ENCODE measurements at regions not wholly inside any gene's neighbourhood (a gene's known extent, or its start where the extent isn't known, plus 50 kb on each side); places are given as distances from the start of the nearest gene placed in this dataset.

DNA sequence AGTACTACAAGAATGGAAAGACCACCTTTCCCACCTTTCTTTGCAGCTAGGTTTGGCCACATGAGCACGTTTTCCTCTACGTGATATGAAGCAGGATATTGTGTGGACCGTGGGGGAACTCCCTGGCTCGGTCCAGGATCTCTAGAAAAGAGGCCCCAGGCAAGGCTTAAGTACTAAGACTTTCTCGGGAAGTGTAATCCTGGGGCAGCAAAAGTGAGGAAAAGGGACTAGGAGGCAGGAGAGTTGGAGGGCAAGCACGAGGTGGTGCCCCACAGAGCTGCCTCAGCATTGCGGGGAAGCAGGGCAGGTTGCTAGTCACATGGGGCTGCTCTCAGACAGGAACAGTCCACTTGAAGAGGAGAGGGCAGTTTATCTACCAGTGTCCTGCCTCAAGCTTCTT lies 235.1 kb downstream of the GADD45G start:
- CTCF ChIA-PET = no interaction called here
- H3K27ac ChIP-seq (ENCODE audit: low read depth, low read length) = no peak overlapping the region
- no peak overlapping the region for H3K4me3 ChIP-seq (ENCODE audit: low read depth, low read length)
- TF ChIP-seq, protein P1, sequence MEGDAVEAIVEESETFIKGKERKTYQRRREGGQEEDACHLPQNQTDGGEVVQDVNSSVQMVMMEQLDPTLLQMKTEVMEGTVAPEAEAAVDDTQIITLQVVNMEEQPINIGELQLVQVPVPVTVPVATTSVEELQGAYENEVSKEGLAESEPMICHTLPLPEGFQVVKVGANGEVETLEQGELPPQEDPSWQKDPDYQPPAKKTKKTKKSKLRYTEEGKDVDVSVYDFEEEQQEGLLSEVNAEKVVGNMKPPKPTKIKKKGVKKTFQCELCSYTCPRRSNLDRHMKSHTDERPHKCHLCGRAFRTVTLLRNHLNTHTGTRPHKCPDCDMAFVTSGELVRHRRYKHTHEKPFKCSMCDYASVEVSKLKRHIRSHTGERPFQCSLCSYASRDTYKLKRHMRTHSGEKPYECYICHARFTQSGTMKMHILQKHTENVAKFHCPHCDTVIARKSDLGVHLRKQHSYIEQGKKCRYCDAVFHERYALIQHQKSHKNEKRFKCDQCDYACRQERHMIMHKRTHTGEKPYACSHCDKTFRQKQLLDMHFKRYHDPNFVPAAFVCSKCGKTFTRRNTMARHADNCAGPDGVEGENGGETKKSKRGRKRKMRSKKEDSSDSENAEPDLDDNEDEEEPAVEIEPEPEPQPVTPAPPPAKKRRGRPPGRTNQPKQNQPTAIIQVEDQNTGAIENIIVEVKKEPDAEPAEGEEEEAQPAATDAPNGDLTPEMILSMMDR (IDR thresholded peaks at IDR 0.05; ENCODE audit: low read depth, low read length) = no peak
- peaks cover 3% of the 10 kb centered on the region for H3K27me3 ChIP-seq (ENCODE audit: control insufficient read depth, insufficient read depth, low read length)
- no peak for DNase-seq (ENCODE audit: low read depth, low spot score)
- H3K9me3 ChIP-seq (ENCODE audit: control insufficient read depth, insufficient read depth, low read length) = no peaks in the 10 kb centered on the region
- POLR2A ChIA-PET = no interaction called here

DNA sequence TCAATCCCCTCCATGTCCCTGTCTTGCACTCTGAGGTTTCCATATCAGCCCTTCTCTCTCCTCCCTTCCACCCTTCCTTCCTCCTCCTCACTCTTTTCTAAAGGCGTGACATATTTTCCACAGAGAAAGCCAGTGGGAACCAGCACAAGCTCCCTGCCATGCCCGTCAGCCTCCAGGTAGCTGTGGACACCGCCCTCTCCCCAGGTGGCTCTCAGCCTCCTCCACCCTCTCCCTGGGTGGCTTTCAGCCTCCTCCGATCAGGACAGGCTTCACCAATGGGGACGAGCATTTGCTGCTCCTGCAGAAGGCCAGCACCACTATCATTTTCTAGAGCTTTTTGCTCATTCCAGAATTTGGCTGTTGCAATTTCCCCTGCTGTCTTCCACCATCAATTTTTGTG lies 236.6 kb downstream of the GADD45G start:
- no peaks in the 10 kb centered on the region for H3K9me3 ChIP-seq (ENCODE audit: control insufficient read depth, insufficient read depth, low read length)
- H3K4me3 ChIP-seq (ENCODE audit: low read depth, low read length) = no peak overlapping the region
- CTCF ChIA-PET = no interaction called here
- POLR2A ChIA-PET = no interaction called here
- H3K27me3 ChIP-seq (ENCODE audit: control insufficient read depth, insufficient read depth, low read length) = peaks cover 3% of the 10 kb centered on the region
- TF ChIP-seq, protein P1 (IDR thresholded peaks at IDR 0.05; ENCODE audit: low read depth, low read length) = no peak
- H3K27ac ChIP-seq (ENCODE audit: low read depth, low read length) = no peak overlapping the region
- no peak for DNase-seq (ENCODE audit: low read depth, low spot score)

DNA sequence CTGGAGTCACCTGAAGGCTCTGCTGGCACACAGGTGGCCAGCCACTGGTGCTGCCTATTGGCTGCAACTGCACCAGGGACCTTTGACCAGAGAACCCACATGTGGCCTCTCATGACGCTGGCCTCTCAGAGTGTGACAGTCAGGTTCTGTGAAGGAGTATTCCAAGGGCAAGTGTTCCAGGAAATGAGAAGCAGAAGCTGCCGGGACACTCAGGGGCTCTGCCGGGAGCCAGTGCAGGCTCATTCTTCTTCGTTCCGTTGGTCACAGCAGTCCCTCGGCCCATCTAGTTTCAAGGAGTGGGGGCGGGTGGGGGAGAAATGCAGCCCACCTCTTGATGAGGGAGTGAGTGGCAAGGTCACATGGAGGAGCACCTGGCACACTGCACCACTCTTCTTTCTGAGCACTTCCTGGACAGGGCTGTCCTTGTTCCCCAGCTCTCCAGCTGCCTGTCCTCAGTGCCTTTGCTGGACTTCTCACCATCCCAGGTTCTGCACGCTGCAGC lies 237.5 kb downstream of the GADD45G start:
- Histone ChIP-seq H3K4me3 (ENCODE audit: low read depth, low read length) (no peak overlapping the region), H3K27ac (ENCODE audit: low read depth, low read length) (no peak overlapping the region), H3K9me3 (ENCODE audit: control insufficient read depth, insufficient read depth, low read length) (no peaks in the 10 kb centered on the region), H3K27me3 (ENCODE audit: control insufficient read depth, insufficient read depth, low read length) (peaks cover 3% of the 10 kb centered on the region)
- no peak for DNase-seq (ENCODE audit: low read depth, low spot score)
- ChIA-PET CTCF (no interaction called here), POLR2A (no interaction called here)
- TF ChIP-seq, protein P1 (IDR thresholded peaks at IDR 0.05; ENCODE audit: low read depth, low read length) = no peak

DNA sequence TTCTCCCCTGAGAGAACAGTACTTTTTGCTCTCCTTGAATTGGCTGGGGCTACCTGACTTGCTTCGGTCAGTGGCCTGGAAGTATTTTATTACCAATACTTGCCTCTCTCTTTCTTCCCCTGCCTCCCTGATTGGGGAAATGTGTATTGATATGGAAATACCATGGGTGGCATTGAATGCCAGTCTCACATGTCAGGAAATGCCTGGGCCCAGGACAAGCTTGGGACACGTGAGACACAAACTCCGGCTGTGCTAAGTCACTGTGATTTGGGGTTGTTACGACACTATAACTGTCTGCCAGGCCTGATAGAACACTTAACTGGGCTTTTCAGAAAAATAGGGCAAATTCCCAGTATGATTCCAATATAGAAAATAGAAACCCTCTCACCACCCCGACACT lies 238.3 kb downstream of the GADD45G start:
- ChIA-PET POLR2A (no interaction called here), CTCF (no interaction called here)
- Histone ChIP-seq H3K9me3 (ENCODE audit: control insufficient read depth, insufficient read depth, low read length) (no peaks in the 10 kb centered on the region), H3K27ac (ENCODE audit: low read depth, low read length) (no peak overlapping the region), H3K27me3 (ENCODE audit: control insufficient read depth, insufficient read depth, low read length) (peaks cover 3% of the 10 kb centered on the region), H3K4me3 (ENCODE audit: low read depth, low read length) (no peak overlapping the region)
- DNase-seq (ENCODE audit: low read depth, low spot score) = no peak
- TF ChIP-seq, protein P1 (IDR thresholded peaks at IDR 0.05; ENCODE audit: low read depth, low read length) = no peak

DNA sequence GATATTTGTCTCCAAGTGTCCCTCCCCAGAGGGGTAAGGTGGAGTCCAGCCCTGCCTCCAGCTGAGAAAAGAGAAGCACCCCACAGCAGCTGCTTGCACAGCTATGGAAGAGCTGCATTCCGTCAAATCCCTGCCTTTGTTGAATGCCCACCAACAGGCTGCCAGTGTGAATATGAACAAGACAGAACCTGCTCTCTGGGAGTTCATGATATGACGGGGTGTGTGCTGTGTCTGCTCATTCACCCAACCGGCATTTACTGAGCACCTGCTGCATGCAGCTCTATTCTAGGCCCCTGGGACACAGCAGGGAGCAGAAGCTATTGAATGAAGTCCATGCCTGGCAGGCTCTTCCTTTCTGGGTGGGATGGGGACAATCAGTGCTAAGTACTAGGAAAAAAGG lies 238.8 kb downstream of the GADD45G start:
- POLR2A ChIA-PET = no interaction called here
- TF ChIP-seq, protein P1 (IDR thresholded peaks at IDR 0.05; ENCODE audit: low read depth, low read length) = no peak

More for the DNA sequence above, 238.8 kb downstream of the GADD45G start:
- no peaks in the 10 kb centered on the region for H3K9me3 ChIP-seq (ENCODE audit: control insufficient read depth, insufficient read depth, low read length)
- no peak overlapping the region for H3K4me3 ChIP-seq (ENCODE audit: low read depth, low read length)
- DNase-seq (ENCODE audit: low read depth, low spot score) = no peak
- CTCF ChIA-PET = no interaction called here
- peaks cover 3% of the 10 kb centered on the region for H3K27me3 ChIP-seq (ENCODE audit: control insufficient read depth, insufficient read depth, low read length)
- H3K27ac ChIP-seq (ENCODE audit: low read depth, low read length) = no peak overlapping the region

Measured in AG04450 (cell line).